Activated CD4-positive, alpha-beta T cell treated with anti-CD3 and anti-CD28 coated beads for 36 hours (primary cell): ENCODE measurements at regions not wholly inside any gene's neighbourhood (a gene's known extent, or its start where the extent isn't known, plus 50 kb on each side); places are given as distances from the start of the nearest gene placed in this dataset.
"Not testable (repeated sequence)": the region's sequence is repeated elsewhere in the genome, so short reads cannot be mapped to it uniquely, and the experiment has no call there.

Experiments
- ATAC-seq: fragments of 200-7000 bp; cut with Tn5 transposase; one replicate; pipeline ENCODE4 v1.10.0; 2021; ENCODE audit warnings: mild to moderate bottlenecking, moderate library complexity
- CTCF ChIA-PET: fragments of 350-600 bp; sonication (Branson Sonifier 250); formaldehyde crosslinking; loops from one replicate; lab custom pipeline; 2021; ENCODE audit warnings: antibody characterized with exemption; lab: Charles Lee
- POLR2A ChIA-PET: fragments of 350-600 bp; sonication (Branson Sonifier 250); formaldehyde crosslinking; loops from one replicate; lab custom pipeline; 2021; ENCODE audit warnings: antibody characterized with exemption, inconsistent platforms; lab: Charles Lee
- DNase-seq: peaks from one replicate; pipeline ENCODE4 v3.0.0-alpha.2; 2020
- H3K27ac Mint-ChIP-seq: one replicate; pipeline ENCODE4 v1.8.0; 2021; ENCODE audit warnings: mixed read lengths
- H3K27me3 Mint-ChIP-seq: one replicate; pipeline ENCODE4 v1.8.0; 2021; ENCODE audit warnings: mixed read lengths
- H3K36me3 Mint-ChIP-seq: one replicate; pipeline ENCODE4 v1.8.0; 2021; ENCODE audit warnings: low read depth, mixed read lengths
- H3K4me1 Mint-ChIP-seq: one replicate; pipeline ENCODE4 v1.8.0; 2021; ENCODE audit warnings: mixed read lengths
- H3K4me3 Mint-ChIP-seq: one replicate; pipeline ENCODE4 v1.8.0; 2021; ENCODE audit warnings: mild to moderate bottlenecking, moderate library complexity, mixed read lengths
- H3K9me3 Mint-ChIP-seq: one replicate; pipeline ENCODE4 v1.8.0; 2021; ENCODE audit warnings: low read depth, mixed read lengths
- intact Hi-C, 2 experiments: fragments of 100-400 bp; cut with DNase I in 1 of 2; cut with micrococcal nuclease in 1 of 2; formaldehyde crosslinking; loops; one replicate each; pipeline versions ENCODE4 v1.14.2 to v1.15.1; 2022 to 2024; cut with DNase I, micrococcal nuclease

DNA sequence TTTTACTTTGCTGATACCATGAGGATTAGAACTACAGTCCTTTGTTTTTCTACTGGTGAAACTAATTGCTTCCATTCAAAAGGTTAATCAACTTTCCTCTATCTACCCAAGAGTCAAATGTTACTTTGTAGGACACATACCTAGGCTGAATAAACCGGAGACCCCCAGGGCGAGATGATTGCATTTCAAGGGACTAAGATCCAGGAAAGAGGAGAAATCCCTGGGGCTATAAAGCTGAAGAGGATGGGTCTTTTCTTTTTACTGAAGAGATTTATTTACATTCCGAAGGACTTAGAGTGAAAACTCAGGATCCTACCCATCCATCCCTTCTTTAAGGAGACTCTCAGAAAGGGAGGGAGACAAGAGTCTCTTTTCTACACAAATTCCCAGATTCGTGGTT, 331.9 kb downstream of the CDH19 start:
- intact Hi-C loops, result no loop called here
- DNase-seq (no peak), ATAC-seq (no peak)
- Mint-ChIP-seq H3K4me3 (no peak overlapping the region), H3K4me1 (no peaks in the 10 kb centered on the region), H3K27me3 (no peaks in the 10 kb centered on the region), H3K9me3 (peaks cover 27% of the 10 kb centered on the region), H3K27ac (no peak overlapping the region), H3K36me3 (no peaks in the 10 kb centered on the region)
- ChIA-PET POLR2A (no interaction called here), CTCF (no interaction called here)

DNA sequence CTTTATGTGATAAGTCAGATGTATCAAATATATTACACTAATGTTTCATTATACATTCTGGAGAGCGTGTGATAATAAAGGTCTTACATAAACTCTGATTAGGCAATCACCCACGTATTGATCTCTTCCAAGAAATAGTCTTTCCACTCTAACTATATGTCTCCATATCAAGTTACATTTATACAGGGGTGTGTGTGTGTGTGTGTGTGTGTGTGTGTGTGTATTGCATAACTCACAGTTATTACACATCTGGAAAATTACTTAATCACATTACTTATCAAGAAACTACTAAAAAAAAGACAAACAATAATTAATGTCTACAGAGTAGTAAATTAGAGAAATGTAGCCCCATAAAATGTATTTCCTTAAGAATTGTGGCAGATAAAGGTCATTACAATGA, 339.8 kb downstream of the CDH19 start:
- no peaks in the 10 kb centered on the region for H3K27me3 Mint-ChIP-seq
- no peak for DNase-seq
- no peak overlapping the region for H3K27ac Mint-ChIP-seq
- ChIA-PET POLR2A (no interaction called here), CTCF (no interaction called here)
- no peaks in the 10 kb centered on the region for H3K36me3 Mint-ChIP-seq
- peaks cover 13% of the 10 kb centered on the region for H3K9me3 Mint-ChIP-seq
- H3K4me1 Mint-ChIP-seq, result no peaks in the 10 kb centered on the region
- ATAC-seq, result no peak
- H3K4me3 Mint-ChIP-seq, result no peak overlapping the region
- intact Hi-C loops, result no loop called here

DNA sequence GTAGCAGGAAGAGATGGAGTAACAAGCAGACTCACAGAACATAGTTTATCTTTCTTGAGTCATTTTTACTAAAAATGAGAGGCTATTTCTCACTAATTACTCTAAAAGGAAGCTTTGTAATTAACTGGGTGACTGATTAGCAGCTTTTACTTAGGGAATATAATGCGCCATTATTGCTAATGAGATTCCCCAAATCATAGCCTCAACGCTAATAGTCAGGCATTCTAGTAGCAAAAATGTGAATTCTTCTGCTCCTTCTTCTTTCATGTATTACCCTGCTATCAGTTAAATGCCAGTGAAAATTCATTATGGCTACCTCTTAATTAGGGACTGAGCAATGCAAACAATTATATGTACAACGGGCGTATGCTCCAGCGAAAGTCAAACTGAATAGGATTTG, 349.8 kb downstream of the CDH19 start:
- Mint-ChIP-seq H3K27me3 (no peaks in the 10 kb centered on the region), H3K4me3 (no peak overlapping the region), H3K9me3 (peaks cover 4% of the 10 kb centered on the region), H3K4me1 (no peaks in the 10 kb centered on the region), H3K36me3 (no peaks in the 10 kb centered on the region), H3K27ac (no peak overlapping the region)
- ATAC-seq, result no peak
- DNase-seq, result no peak
- intact Hi-C loops, result no loop called here
- ChIA-PET POLR2A (no interaction called here), CTCF (no interaction called here)

DNA sequence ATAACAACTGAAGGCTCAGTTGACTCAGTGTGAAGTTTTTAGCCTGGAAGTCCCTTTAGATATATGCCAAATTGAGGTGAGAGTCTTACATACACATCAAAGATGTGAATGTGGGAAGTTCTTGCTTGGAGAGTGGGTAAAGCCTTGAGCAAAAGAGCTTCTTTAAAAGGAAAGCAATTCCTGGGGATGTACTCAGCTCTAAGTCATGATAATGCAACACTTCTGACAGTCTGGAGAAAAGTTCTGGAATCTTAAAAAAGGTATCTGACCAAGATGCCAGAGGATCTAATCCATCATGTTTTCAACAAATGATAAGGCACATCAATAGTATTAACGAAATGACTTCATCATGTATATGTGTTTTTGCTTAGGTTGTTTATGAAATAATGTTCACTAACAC, 351.2 kb downstream of the CDH19 start:
- Mint-ChIP-seq H3K9me3 (no peaks in the 10 kb centered on the region), H3K4me3 (no peak overlapping the region), H3K36me3 (no peaks in the 10 kb centered on the region), H3K27ac (no peak overlapping the region), H3K4me1 (no peaks in the 10 kb centered on the region), H3K27me3 (no peaks in the 10 kb centered on the region)
- ChIA-PET CTCF (no interaction called here), POLR2A (no interaction called here)
- DNase-seq (no peak), ATAC-seq (no peak)
- intact Hi-C loops, result no loop called here

DNA sequence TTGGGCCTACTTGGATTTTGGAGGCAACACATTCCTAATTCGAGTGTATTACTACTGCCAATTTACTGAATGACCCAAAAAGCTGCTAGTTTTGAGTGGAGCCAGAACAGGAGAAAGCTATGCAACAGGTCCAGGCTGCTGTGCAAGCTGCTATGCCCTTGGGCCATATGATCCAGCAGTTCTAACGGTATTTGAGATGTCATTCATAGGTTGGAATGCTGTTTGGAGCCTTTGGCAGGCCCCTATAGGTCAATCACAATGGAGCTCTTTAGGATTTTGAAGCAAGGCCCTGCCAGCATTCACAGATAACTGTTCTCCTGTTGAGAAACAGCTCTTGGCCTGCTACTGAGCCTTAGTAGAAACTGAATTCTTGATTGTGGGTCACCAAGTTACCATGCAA, 368.7 kb downstream of the CDH19 start:
- DNase-seq, result no peak
- CTCF ChIA-PET, result no interaction called here
- intact Hi-C loops, result no loop called here
- no peak overlapping the region for H3K27ac Mint-ChIP-seq
- no peaks in the 10 kb centered on the region for H3K36me3 Mint-ChIP-seq
- ATAC-seq, result no peak
- H3K9me3 Mint-ChIP-seq, result peaks cover 4% of the 10 kb centered on the region
- no peaks in the 10 kb centered on the region for H3K4me1 Mint-ChIP-seq
- POLR2A ChIA-PET, result no interaction called here
- no peak overlapping the region for H3K4me3 Mint-ChIP-seq
- no peaks in the 10 kb centered on the region for H3K27me3 Mint-ChIP-seq

DNA sequence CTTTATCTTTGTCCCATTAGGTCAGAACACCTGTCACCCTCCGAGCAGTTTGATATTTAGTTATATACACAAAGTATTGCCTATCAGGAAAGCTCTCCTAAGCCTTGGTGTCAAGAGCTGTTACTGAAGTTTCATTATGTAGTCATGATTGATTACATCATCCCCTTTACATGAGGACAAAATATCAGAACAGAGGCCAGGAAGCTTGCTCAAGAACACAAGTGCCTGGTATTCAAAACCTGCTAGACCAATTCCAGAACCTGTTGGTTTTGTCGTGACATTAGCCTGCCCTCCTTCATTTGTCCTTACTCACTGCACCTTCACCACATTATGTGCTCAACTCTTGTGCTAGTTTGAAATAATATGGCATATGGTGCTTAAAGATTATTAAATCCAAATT, 377.1 kb downstream of the CDH19 start:
- ATAC-seq (no peak), DNase-seq (no peak)
- Mint-ChIP-seq H3K27me3 (no peaks in the 10 kb centered on the region), H3K36me3 (no peaks in the 10 kb centered on the region), H3K9me3 (peaks cover 2% of the 10 kb centered on the region), H3K4me3 (no peak overlapping the region), H3K4me1 (no peaks in the 10 kb centered on the region), H3K27ac (no peak overlapping the region)
- CTCF ChIA-PET, result no interaction called here
- POLR2A ChIA-PET, result no interaction called here
- intact Hi-C loops, result no loop called here

DNA sequence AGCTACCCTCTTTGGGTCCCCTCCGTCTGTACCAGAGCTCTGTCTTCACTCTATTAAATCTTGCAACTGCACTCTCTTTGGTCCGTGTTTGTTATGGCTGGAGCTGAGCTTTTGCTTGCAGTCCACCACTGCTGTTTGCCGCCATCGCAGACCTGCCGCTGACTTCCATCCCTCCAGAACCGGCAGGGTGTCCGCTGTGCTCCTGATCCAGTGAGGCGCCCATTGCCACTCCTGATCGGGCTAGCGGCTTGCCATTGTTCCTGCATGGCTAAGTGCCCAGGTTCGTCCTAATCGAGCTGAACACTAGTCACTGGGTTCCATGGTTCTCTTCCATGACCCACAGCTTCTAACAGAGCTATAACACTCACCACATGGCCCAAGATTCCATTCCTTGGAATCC, 380.6 kb downstream of the CDH19 start:
- ATAC-seq, CTCF ChIA-PET, H3K4me3 Mint-ChIP-seq, H3K36me3 Mint-ChIP-seq, H3K27ac Mint-ChIP-seq, DNase-seq, H3K27me3 Mint-ChIP-seq, POLR2A ChIA-PET, intact Hi-C loops, H3K4me1 Mint-ChIP-seq, H3K9me3 Mint-ChIP-seq: not testable (repeated sequence)

DNA sequence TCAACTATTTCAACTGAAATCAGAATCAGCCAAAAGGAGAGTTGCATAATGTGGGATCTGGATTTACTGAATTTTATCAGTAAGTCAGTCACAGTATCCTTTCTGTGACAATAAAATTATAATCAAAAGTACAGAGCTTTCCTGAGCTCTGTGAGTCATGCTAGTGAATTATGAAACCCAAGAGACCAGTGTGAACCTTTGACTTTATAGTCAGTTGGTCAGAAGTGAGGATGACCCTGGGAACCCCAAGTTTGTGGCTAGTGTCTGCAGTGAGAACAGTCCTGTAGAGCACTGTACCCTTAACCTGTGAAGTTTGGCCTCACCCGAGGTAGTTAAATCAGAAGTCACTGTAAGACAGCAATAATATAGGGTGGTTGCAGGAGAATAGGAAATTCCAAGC, 381.7 kb downstream of the CDH19 start:
- ChIA-PET POLR2A (no interaction called here), CTCF (interaction anchor here (1.4 kb wide), 1 partner anchor 13 kb away, joined by 5 read pairs; no protein-coding TSS in a partner anchor)
- Mint-ChIP-seq H3K4me1 (no peaks in the 10 kb centered on the region), H3K27ac (no peak overlapping the region), H3K4me3 (no peak overlapping the region), H3K9me3 (peaks cover 5% of the 10 kb centered on the region), H3K27me3 (no peaks in the 10 kb centered on the region), H3K36me3 (no peaks in the 10 kb centered on the region)
- intact Hi-C loops, result no loop called here
- no peak for ATAC-seq
- no peak for DNase-seq

DNA sequence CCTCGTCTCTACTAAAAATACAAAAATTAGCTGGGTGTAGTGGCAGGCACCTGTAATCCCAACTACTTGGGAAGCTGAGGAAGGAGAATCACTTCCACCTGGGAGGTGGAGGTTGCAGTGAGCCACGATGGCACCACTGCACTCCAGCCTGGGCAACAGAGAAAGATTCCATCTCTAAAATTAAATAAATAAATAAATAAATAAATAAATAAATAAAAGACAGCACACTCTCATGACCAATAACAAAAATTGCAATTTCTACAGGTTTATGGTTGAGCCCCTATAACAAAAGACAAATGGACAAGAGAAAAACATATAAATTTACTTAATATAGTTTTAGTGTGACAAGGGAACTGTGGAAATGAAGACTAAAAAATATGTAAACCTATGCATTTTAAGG, 384.1 kb downstream of the CDH19 start:
- Mint-ChIP-seq H3K27ac (no peak overlapping the region), H3K4me1 (no peaks in the 10 kb centered on the region), H3K9me3 (peaks cover 5% of the 10 kb centered on the region), H3K36me3 (no peaks in the 10 kb centered on the region), H3K27me3 (no peaks in the 10 kb centered on the region), H3K4me3 (no peak overlapping the region)
- POLR2A ChIA-PET, result no interaction called here
- no peak for ATAC-seq
- no peak for DNase-seq
- CTCF ChIA-PET, result no interaction called here
- intact Hi-C loops, result no loop called here

DNA sequence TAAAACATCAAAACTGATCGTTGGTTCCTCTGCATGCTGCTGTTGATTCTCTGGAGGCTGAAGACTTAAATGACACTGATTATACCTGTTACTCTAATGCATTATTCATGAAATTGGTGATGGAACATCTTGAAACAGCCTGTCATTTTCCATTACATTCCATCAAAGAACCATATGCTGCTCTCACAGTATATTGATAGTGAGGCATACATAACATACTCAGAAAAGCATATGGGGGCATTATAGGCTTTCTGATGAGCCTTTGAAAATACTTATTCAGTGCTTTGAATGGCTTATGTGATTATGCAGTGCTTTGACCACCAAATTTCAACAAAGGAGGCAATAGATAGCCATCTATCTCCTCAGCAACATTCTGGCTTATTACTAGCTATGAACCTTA, 392.1 kb downstream of the CDH19 start:
- H3K36me3 Mint-ChIP-seq, result no peaks in the 10 kb centered on the region
- ATAC-seq, result no peak
- POLR2A ChIA-PET, result no interaction called here

DNA sequence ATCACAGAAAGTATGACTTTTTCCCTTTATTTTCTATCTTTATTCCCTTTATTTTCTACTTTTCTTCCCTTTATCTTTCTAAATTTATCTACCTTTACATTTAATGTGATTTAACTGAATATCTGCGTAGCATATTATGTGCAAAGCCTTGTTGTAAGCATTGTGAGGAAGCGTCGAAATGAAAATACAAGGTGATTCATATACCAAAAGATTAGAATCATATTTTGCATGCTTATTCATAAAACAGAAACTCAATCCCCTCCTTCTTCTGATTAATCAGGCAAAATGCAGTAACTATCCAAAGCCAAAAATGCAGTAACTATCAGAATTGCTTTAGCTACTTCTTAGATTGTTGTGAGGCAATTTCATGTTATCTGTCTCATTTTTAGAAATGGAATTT, 393.0 kb downstream of the CDH19 start:
- H3K4me3 Mint-ChIP-seq, result no peak overlapping the region
- no peak overlapping the region for H3K27ac Mint-ChIP-seq
- CTCF ChIA-PET, result no interaction called here
- H3K36me3 Mint-ChIP-seq, result no peaks in the 10 kb centered on the region
- POLR2A ChIA-PET, result no interaction called here
- intact Hi-C loops, result no loop called here
- no peak for ATAC-seq
- H3K9me3 Mint-ChIP-seq, result peaks cover 3% of the 10 kb centered on the region
- H3K27me3 Mint-ChIP-seq, result no peaks in the 10 kb centered on the region
- no peaks in the 10 kb centered on the region for H3K4me1 Mint-ChIP-seq
- no peak for DNase-seq

More for the DNA sequence above, 392.1 kb downstream of the CDH19 start:
- no peaks in the 10 kb centered on the region for H3K4me1 Mint-ChIP-seq
- intact Hi-C loops, result no loop called here
- H3K27ac Mint-ChIP-seq, result no peak overlapping the region
- peaks cover 3% of the 10 kb centered on the region for H3K9me3 Mint-ChIP-seq
- no peak overlapping the region for H3K4me3 Mint-ChIP-seq
- CTCF ChIA-PET, result no interaction called here
- H3K27me3 Mint-ChIP-seq, result no peaks in the 10 kb centered on the region
- DNase-seq, result no peak

DNA sequence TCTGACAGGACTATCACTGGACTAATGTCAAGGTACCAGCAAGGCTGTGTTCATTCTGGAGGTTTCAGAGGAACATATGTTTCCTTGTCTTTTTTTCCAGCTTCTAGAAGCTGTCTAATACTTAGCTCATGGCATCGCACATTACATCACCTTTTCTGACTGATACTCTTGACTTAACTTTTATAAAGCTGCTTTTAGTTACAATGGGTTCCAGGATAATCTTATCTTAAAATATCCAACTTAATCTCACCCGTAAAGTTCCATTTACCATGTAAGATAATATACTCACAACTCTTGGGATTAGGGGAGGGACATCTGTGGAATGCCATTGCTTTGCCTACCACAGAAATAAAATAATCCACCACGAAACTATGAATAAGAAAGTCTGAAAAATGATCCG, 394.2 kb downstream of the CDH19 start:
- ChIA-PET CTCF (interaction anchor here (1.3 kb wide), 1 partner anchor 12 kb away, joined by 5 read pairs; no protein-coding TSS in a partner anchor), POLR2A (no interaction called here)

DNA sequence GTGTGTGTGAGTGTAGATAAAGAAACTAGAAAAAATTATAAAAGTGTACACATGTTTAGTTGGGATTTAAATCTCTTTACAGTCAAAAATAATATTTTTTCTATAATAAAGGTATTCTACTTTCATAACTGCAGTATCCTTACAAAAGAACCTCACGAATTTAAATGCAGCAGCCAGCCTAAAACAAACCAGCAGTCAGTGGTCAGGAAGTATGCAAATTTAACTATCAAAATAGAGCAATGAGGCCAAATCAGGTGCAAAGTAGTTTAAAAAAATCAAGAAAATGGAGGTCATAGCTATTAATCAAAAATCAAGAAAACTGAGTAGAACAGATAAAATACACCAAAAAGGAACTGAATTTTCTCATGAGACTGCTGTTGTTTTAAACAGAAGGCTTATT, 407.1 kb downstream of the CDH19 start:
- DNase-seq (no peak), ATAC-seq (no peak)
- H3K4me3 Mint-ChIP-seq, result no peak overlapping the region
- no peaks in the 10 kb centered on the region for H3K36me3 Mint-ChIP-seq
- H3K9me3 Mint-ChIP-seq, result peaks cover 5% of the 10 kb centered on the region
- H3K27ac Mint-ChIP-seq, result no peak overlapping the region
- H3K4me1 Mint-ChIP-seq, result no peaks in the 10 kb centered on the region
- intact Hi-C loops, result no loop called here
- no peaks in the 10 kb centered on the region for H3K27me3 Mint-ChIP-seq
- ChIA-PET POLR2A (no interaction called here), CTCF (interaction anchor here (0.6 kb wide), 1 partner anchor 81 kb away, joined by 3 read pairs; no protein-coding TSS in a partner anchor)

More for the DNA sequence above, 394.2 kb downstream of the CDH19 start:
- Mint-ChIP-seq H3K4me3 (no peak overlapping the region), H3K9me3 (peaks cover 3% of the 10 kb centered on the region), H3K27ac (no peak overlapping the region), H3K4me1 (no peaks in the 10 kb centered on the region), H3K27me3 (no peaks in the 10 kb centered on the region), H3K36me3 (no peaks in the 10 kb centered on the region)
- no peak for DNase-seq
- intact Hi-C loops, result no loop called here
- no peak for ATAC-seq
